ENCODE measurements at regions not wholly inside any gene's neighbourhood (a gene's known extent, or its start where the extent isn't known, plus 50 kb on each side); places are given as distances from the start of the nearest gene placed in this dataset.

DNA sequence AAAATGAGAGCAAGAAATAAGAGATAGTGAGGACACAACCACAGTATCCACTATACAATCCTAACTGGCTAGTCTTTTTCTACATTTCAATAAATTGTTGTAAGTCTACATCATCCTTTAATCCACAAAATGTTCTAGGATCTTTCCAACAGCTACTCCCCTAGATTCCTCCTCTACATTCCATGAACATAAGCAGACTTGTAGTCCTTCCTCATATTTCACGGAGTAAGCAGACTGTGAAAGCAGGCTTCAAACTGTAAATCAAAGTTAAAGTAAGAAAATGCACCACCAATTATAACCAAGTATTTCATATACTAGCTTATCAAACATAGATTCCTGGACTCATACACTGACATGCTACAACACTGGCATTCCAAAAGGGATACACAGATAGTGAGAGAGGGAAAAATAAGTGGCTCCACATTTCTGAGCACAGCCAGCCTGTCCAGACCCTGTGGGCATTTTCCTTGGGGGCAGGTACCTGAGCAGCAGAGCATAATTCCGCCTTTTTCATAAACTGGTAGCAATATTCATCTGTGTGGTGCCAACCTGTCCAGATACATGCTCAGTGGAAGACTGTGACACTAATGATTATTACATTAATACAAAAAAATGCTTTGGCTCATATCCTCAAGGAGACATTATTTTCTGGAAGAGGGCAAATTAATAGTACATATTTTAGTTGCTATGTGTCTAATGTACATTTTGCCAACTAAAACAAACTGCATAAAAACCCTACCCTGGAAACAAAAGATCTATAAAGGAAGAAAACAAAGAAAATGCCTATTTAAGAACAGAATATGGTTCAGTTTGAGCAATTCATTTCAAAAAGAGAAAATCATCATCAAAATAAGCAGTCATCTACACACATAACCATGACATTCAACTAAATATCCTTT lies 113.3 kb upstream of the FSCB start:
- Mint-ChIP-seq H3K27ac (ENCODE audit: low read depth, unreplicated experiment) (no peak overlapping the region), H3K27me3 (ENCODE audit: insufficient read depth, unreplicated experiment) (no peaks in the 10 kb centered on the region), H3K4me3 (ENCODE audit: unreplicated experiment) (no peak overlapping the region), H3K9me3 (ENCODE audit: unreplicated experiment) (no peaks in the 10 kb centered on the region), H3K4me1 (ENCODE audit: insufficient read depth, unreplicated experiment) (peaks cover 5% of the 10 kb centered on the region), H3K36me3 (ENCODE audit: insufficient read depth, unreplicated experiment) (no peaks in the 10 kb centered on the region)
- CTCF ChIA-PET: no interaction called here
- DNase-seq (ENCODE audit: unreplicated experiment): no peak
- intact Hi-C loops (cut with micrococcal nuclease): no loop called here
- TF ChIP-seq, protein P1, sequence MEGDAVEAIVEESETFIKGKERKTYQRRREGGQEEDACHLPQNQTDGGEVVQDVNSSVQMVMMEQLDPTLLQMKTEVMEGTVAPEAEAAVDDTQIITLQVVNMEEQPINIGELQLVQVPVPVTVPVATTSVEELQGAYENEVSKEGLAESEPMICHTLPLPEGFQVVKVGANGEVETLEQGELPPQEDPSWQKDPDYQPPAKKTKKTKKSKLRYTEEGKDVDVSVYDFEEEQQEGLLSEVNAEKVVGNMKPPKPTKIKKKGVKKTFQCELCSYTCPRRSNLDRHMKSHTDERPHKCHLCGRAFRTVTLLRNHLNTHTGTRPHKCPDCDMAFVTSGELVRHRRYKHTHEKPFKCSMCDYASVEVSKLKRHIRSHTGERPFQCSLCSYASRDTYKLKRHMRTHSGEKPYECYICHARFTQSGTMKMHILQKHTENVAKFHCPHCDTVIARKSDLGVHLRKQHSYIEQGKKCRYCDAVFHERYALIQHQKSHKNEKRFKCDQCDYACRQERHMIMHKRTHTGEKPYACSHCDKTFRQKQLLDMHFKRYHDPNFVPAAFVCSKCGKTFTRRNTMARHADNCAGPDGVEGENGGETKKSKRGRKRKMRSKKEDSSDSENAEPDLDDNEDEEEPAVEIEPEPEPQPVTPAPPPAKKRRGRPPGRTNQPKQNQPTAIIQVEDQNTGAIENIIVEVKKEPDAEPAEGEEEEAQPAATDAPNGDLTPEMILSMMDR (IDR thresholded peaks at IDR 0.05; ENCODE audit: unreplicated experiment): no peak
- POLR2A ChIA-PET: no interaction called here
- no TSS peak for BruUV-seq (replicated peaks)

- Mint-ChIP-seq H3K9me3 (ENCODE audit: unreplicated experiment) (no peaks in the 10 kb centered on the region), H3K27ac (ENCODE audit: low read depth, unreplicated experiment) (no peak overlapping the region), H3K4me1 (ENCODE audit: insufficient read depth, unreplicated experiment) (peaks cover 5% of the 10 kb centered on the region), H3K36me3 (ENCODE audit: insufficient read depth, unreplicated experiment) (no peaks in the 10 kb centered on the region), H3K4me3 (ENCODE audit: unreplicated experiment) (no peak overlapping the region), H3K27me3 (ENCODE audit: insufficient read depth, unreplicated experiment) (no peaks in the 10 kb centered on the region)
- BruUV-seq (replicated peaks): no TSS peak
- TF ChIP-seq, protein P1 (IDR thresholded peaks at IDR 0.05; ENCODE audit: unreplicated experiment): no peak
- ChIA-PET CTCF (interaction anchor here (1.9 kb wide), 1 partner anchor 10 kb away, joined by 4 read pairs; no protein-coding TSS in a partner anchor), POLR2A (no interaction called here)
- intact Hi-C loops (cut with micrococcal nuclease): no loop called here
- no peak for DNase-seq (ENCODE audit: unreplicated experiment)
These were observed 109.1 kb upstream of the FSCB start for GRCh38 chr14:44616204-44616603.

GRCh38 chr14:44613061-44613712 lies 106.1 kb upstream of the FSCB start:
- BruUV-seq (replicated peaks): no TSS peak
- H3K4me1 Mint-ChIP-seq (ENCODE audit: insufficient read depth, unreplicated experiment): no peaks in the 10 kb centered on the region
- intact Hi-C loops (cut with micrococcal nuclease): no loop called here
- no peaks in the 10 kb centered on the region for H3K9me3 Mint-ChIP-seq (ENCODE audit: unreplicated experiment)
- no peak overlapping the region for H3K27ac Mint-ChIP-seq (ENCODE audit: low read depth, unreplicated experiment)
- ChIA-PET CTCF (interaction anchor here (0.7 kb wide), 1 partner anchor 134 kb away, joined by 3 read pairs; no protein-coding TSS in a partner anchor), POLR2A (no interaction called here)
- H3K4me3 Mint-ChIP-seq (ENCODE audit: unreplicated experiment): no peak overlapping the region
- no peaks in the 10 kb centered on the region for H3K27me3 Mint-ChIP-seq (ENCODE audit: insufficient read depth, unreplicated experiment)
- TF ChIP-seq, protein P1 (IDR thresholded peaks at IDR 0.05; ENCODE audit: unreplicated experiment): no peak
- no peaks in the 10 kb centered on the region for H3K36me3 Mint-ChIP-seq (ENCODE audit: insufficient read depth, unreplicated experiment)
- DNase-seq (ENCODE audit: unreplicated experiment): no peak

GRCh38 chr14:44612002-44612401 lies 104.9 kb upstream of the FSCB start:
- Mint-ChIP-seq H3K9me3 (ENCODE audit: unreplicated experiment) (no peaks in the 10 kb centered on the region), H3K4me1 (ENCODE audit: insufficient read depth, unreplicated experiment) (no peaks in the 10 kb centered on the region), H3K4me3 (ENCODE audit: unreplicated experiment) (no peak overlapping the region), H3K36me3 (ENCODE audit: insufficient read depth, unreplicated experiment) (no peaks in the 10 kb centered on the region), H3K27me3 (ENCODE audit: insufficient read depth, unreplicated experiment) (no peaks in the 10 kb centered on the region), H3K27ac (ENCODE audit: low read depth, unreplicated experiment) (no peak overlapping the region)
- POLR2A ChIA-PET: no interaction called here
- no peak for DNase-seq (ENCODE audit: unreplicated experiment)
- no TSS peak for BruUV-seq (replicated peaks)
- intact Hi-C loops (cut with micrococcal nuclease): no loop called here
- TF ChIP-seq, protein P1 (IDR thresholded peaks at IDR 0.05; ENCODE audit: unreplicated experiment): no peak
- CTCF ChIA-PET: no interaction called here
